ENCODE measurements at regions not wholly inside any gene's neighbourhood (a gene's known extent, or its start where the extent isn't known, plus 50 kb on each side); places are given as distances from the start of the nearest gene placed in this dataset.

GRCh38 chr18:4658804-4659203 is 203.7 kb upstream of the DLGAP1 start:
- no peak overlapping the region for H3K27ac ChIP-seq (replicated peaks)
- H3K4me3 ChIP-seq (replicated peaks; ENCODE audit: insufficient read depth, low read length): no peak overlapping the region
- H3K27me3 ChIP-seq (ENCODE audit: insufficient read depth, poor library complexity, severe bottlenecking): no peaks in the 10 kb centered on the region
- no peak for DNase-seq (ENCODE audit: low read depth in 1 of 2, low spot score in 1 of 2)
- TF ChIP-seq GABPA (IDR thresholded peaks at IDR 0.05; ENCODE audit: low read depth) (no peak), SPI1 (IDR thresholded peaks at IDR 0.05; ENCODE audit: borderline replicate concordance, low read depth) (peak; percentile 91)

GRCh38 chr18:4653418-4653817 is 198.3 kb upstream of the DLGAP1 start:
- DNase-seq (ENCODE audit: low read depth in 1 of 2, low spot score in 1 of 2): no peak
- no peaks in the 10 kb centered on the region for H3K27me3 ChIP-seq (ENCODE audit: insufficient read depth, poor library complexity, severe bottlenecking)
- TF ChIP-seq CTCF (IDR thresholded peaks at IDR 0.05; ENCODE audit: insufficient read depth, low read length) (no peak), GABPA (IDR thresholded peaks at IDR 0.05; ENCODE audit: low read depth) (no peak), POLR2AphosphoS5 (IDR thresholded peaks at IDR 0.05; ENCODE audit: low read depth) (no peak), SPI1 (IDR thresholded peaks at IDR 0.05; ENCODE audit: borderline replicate concordance, low read depth) (no peak)
- H3K4me3 ChIP-seq (replicated peaks; ENCODE audit: insufficient read depth, low read length): no peak overlapping the region
- no peak overlapping the region for H3K27ac ChIP-seq (replicated peaks)

GRCh38 chr18:4641771-4642368 is 186.8 kb upstream of the DLGAP1 start:
- no peak for DNase-seq (ENCODE audit: low read depth in 1 of 2, low spot score in 1 of 2)
- Histone ChIP-seq H3K27ac (replicated peaks) (no peak overlapping the region), H3K27me3 (ENCODE audit: insufficient read depth, poor library complexity, severe bottlenecking) (no peaks in the 10 kb centered on the region), H3K4me3 (replicated peaks; ENCODE audit: insufficient read depth, low read length) (no peak overlapping the region)
- TF ChIP-seq GABPA (IDR thresholded peaks at IDR 0.05; ENCODE audit: low read depth) (no peak), CTCF (IDR thresholded peaks at IDR 0.05; ENCODE audit: insufficient read depth, low read length) (no peak), REST (IDR thresholded peaks at IDR 0.05; ENCODE audit: insufficient replicate concordance, low read depth) (no peak), POLR2AphosphoS5 (IDR thresholded peaks at IDR 0.05; ENCODE audit: low read depth) (no peak), SPI1 (IDR thresholded peaks at IDR 0.05; ENCODE audit: borderline replicate concordance, low read depth) (no peak)

- TF ChIP-seq POLR2AphosphoS5 (IDR thresholded peaks at IDR 0.05; ENCODE audit: low read depth) (no peak), CTCF (IDR thresholded peaks at IDR 0.05; ENCODE audit: insufficient read depth, low read length) (no peak), REST (IDR thresholded peaks at IDR 0.05; ENCODE audit: insufficient replicate concordance, low read depth) (no peak), GABPA (IDR thresholded peaks at IDR 0.05; ENCODE audit: low read depth) (no peak)
- DNase-seq (ENCODE audit: low read depth in 1 of 2, low spot score in 1 of 2): no peak
- H3K27me3 ChIP-seq (ENCODE audit: insufficient read depth, poor library complexity, severe bottlenecking): no peaks in the 10 kb centered on the region
- no peak overlapping the region for H3K27ac ChIP-seq (replicated peaks)
- no peak overlapping the region for H3K4me3 ChIP-seq (replicated peaks; ENCODE audit: insufficient read depth, low read length)
Observed at GRCh38 chr18:4640349-4641012, 185.4 kb upstream of the DLGAP1 start.
